SU-DHL-6 (cell line): ENCODE measurements at regions not wholly inside any gene's neighbourhood (a gene's known extent, or its start where the extent isn't known, plus 50 kb on each side); places are given as distances from the start of the nearest gene placed in this dataset.

Source experiments
- H2AFZ ChIP-seq: fragments of 200-600 bp; sonication (generic); 2 replicates; pipeline ENCODE4 v1.6.1; 2014; ENCODE audit warnings: low read depth, mild to moderate bottlenecking, moderate library complexity, mixed read lengths, antibody characterized with exemption, low read length; ENCODE audit not compliant: severe bottlenecking
- H3F3A ChIP-seq: fragments of 200-600 bp; shearing (Covaris generic); 2 replicates; pipeline ENCODE4 v1.6.0; 2016; ENCODE audit warnings: antibody characterized with exemption, mild to moderate bottlenecking; ENCODE audit not compliant: insufficient read depth
- H3K27ac ChIP-seq: fragments of 200-600 bp; sonication (generic); 2 replicates; pipeline ENCODE4 v1.5.1; 2016; ENCODE audit warnings: low read depth, mild to moderate bottlenecking, low read length, moderate library complexity, mixed read lengths
- H3K27me3 ChIP-seq: fragments of 200-600 bp; sonication (generic), shearing (Covaris generic); 2 replicates; pipeline ENCODE4 v1.6.0; 2014; ENCODE audit warnings: mild to moderate bottlenecking, low read length
- H3K36me3 ChIP-seq: fragments of 200-600 bp; sonication (generic); 2 replicates; pipeline ENCODE4 v1.6.1; 2014; ENCODE audit warnings: mild to moderate bottlenecking, low read length, mixed read lengths
- H3K4me2 ChIP-seq: fragments of 300-600, 200-600 bp; shearing (Covaris generic), sonication (generic); 2 replicates; pipeline ENCODE4 v1.6.0; 2014; ENCODE audit warnings: low read length, low read depth, mild to moderate bottlenecking; ENCODE audit not compliant: poor library complexity, severe bottlenecking
- H3K4me3 ChIP-seq: fragments of 200-600 bp; sonication (generic); 2 replicates; pipeline ENCODE4 v1.5.1; 2014; ENCODE audit warnings: antibody characterized with exemption, low read length, mild to moderate bottlenecking, mixed read lengths; ENCODE audit not compliant: insufficient read depth, poor library complexity, severe bottlenecking
- H3K79me2 ChIP-seq: fragments of 200-600 bp; sonication (generic); 2 replicates; pipeline ENCODE4 v1.6.1; 2014; ENCODE audit warnings: mild to moderate bottlenecking, low read length, moderate library complexity; ENCODE audit not compliant: insufficient read depth
- H3K9ac ChIP-seq: fragments of 200-600 bp; sonication (generic); 2 replicates; pipeline ENCODE4 v1.7.0; 2014; ENCODE audit warnings: mild to moderate bottlenecking, low read length
- H3K9me2 ChIP-seq: fragments of 200-600 bp; sonication (generic); replicated peaks from 2 replicates; pipeline ENCODE4 v1.6.1; 2014; ENCODE audit warnings: low read length; ENCODE audit not compliant: insufficient read depth
- H3K9me3 ChIP-seq: fragments of 200-600 bp; sonication (generic); 2 replicates; pipeline ENCODE4 v1.6.1; 2014; ENCODE audit warnings: low read length, mixed read lengths; ENCODE audit not compliant: insufficient read depth
- H4K20me1 ChIP-seq: fragments of 200-600 bp; sonication (generic); 2 replicates; pipeline ENCODE4 v1.6.1; 2014; ENCODE audit warnings: low read depth, mild to moderate bottlenecking, antibody characterized with exemption, low read length, moderate library complexity, mixed read lengths
- CTCF ChIP-seq: fragments of 200-600 bp; sonication (generic); IDR thresholded peaks from one replicate; pipeline ENCODE4 v1.5.1; 2017; ENCODE audit warnings: antibody characterized with exemption, mild to moderate bottlenecking, low read length, moderate library complexity; ENCODE audit not compliant: insufficient read depth, poor library complexity, severe bottlenecking
- EZH2phosphoT487 ChIP-seq: fragments of 200-600 bp; sonication (generic), shearing (Covaris generic); conservative IDR thresholded peaks from 2 replicates; pipeline ENCODE4 v1.6.1; 2018; ENCODE audit warnings: mild to moderate bottlenecking, antibody characterized with exemption, low read length, moderate library complexity, mixed read lengths

- TF ChIP-seq EZH2phosphoT487: no peak
- TF ChIP-seq CTCF: no peak
- Histone ChIP-seq H3K4me3 (no peak overlapping the region), H3F3A (no peaks in the 10 kb centered on the region), H3K9ac (no peak overlapping the region), H3K9me3 (no peaks in the 10 kb centered on the region), H3K27ac (no peak overlapping the region), H3K9me2 (no peaks in the 10 kb centered on the region), H3K79me2 (no peaks in the 10 kb centered on the region), H3K27me3 (no peaks in the 10 kb centered on the region), H4K20me1 (no peaks in the 10 kb centered on the region), H3K36me3 (no peaks in the 10 kb centered on the region), H2AFZ (no peak overlapping the region), H3K4me2 (no peak overlapping the region)
Measured at GRCh38 chr18:45175511-45175910, 439.8 kb upstream of the SLC14A2 start.

GRCh38 chr18:45186832-45187231 is 428.4 kb upstream of the SLC14A2 start:
- H3K9ac ChIP-seq: no peak overlapping the region
- TF ChIP-seq CTCF (no peak), EZH2phosphoT487 (no peak)

GRCh38 chr18:45191795-45192194 is 423.5 kb upstream of the SLC14A2 start:
- H3K4me2 ChIP-seq: no peak overlapping the region
- TF ChIP-seq EZH2phosphoT487 (no peak), CTCF (no peak)
- H3K27ac ChIP-seq: no peak overlapping the region
- H3K4me3 ChIP-seq: no peak overlapping the region
- H3K79me2 ChIP-seq: no peaks in the 10 kb centered on the region
- H3K9me2 ChIP-seq: no peaks in the 10 kb centered on the region
- H4K20me1 ChIP-seq: no peaks in the 10 kb centered on the region
- no peak overlapping the region for H3K9ac ChIP-seq
- no peaks in the 10 kb centered on the region for H3K27me3 ChIP-seq
- H2AFZ ChIP-seq: no peak overlapping the region
- no peaks in the 10 kb centered on the region for H3K36me3 ChIP-seq
- H3K9me3 ChIP-seq: no peaks in the 10 kb centered on the region
- H3F3A ChIP-seq: no peaks in the 10 kb centered on the region

More at GRCh38 chr18:45186832-45187231, 428.4 kb upstream of the SLC14A2 start:
- no peak overlapping the region for H3K4me2 ChIP-seq
- no peaks in the 10 kb centered on the region for H3K9me2 ChIP-seq
- H3K79me2 ChIP-seq: no peaks in the 10 kb centered on the region
- H3K4me3 ChIP-seq: no peak overlapping the region
- no peaks in the 10 kb centered on the region for H3K27me3 ChIP-seq
- H3K9me3 ChIP-seq: no peaks in the 10 kb centered on the region
- no peaks in the 10 kb centered on the region for H3K36me3 ChIP-seq
- no peaks in the 10 kb centered on the region for H4K20me1 ChIP-seq
- H2AFZ ChIP-seq: no peak overlapping the region
- H3F3A ChIP-seq: no peaks in the 10 kb centered on the region
- no peak overlapping the region for H3K27ac ChIP-seq
